ENCODE measurements at regions not wholly inside any gene's neighbourhood (a gene's known extent, or its start where the extent isn't known, plus 50 kb on each side); places are given as distances from the start of the nearest gene placed in this dataset.

DNA sequence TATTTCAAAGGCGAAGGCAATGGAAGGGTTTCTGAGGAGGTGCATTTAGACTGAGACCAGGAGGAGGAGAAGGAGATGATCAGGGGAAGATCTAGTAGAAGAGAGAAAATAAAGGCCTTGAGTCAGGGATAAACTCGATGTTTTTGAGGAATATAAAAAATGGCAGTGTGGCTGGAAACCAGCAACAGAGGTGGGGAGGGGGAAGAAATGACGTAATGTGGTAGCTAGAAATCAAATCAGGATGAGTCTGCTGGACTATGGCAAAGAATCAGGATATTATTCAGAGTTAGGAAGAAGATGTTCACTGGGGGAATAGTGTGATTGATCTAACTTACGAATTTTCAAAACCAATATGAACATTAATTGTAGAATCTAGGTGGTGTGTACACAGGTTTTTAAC lies 1673.9 kb upstream of the WWC1 start:
- no peaks in the 10 kb centered on the region for H3K27me3 ChIP-seq
- no peak overlapping the region for H3K4me2 ChIP-seq
- no peaks in the 10 kb centered on the region for H3K4me1 ChIP-seq (ENCODE audit: insufficient read depth)
- H3K79me2 ChIP-seq, result no peaks in the 10 kb centered on the region
- no peaks in the 10 kb centered on the region for H4K20me1 ChIP-seq (ENCODE audit: insufficient read depth, poor library complexity, severe bottlenecking)
- H3K9me2 ChIP-seq (replicated peaks; ENCODE audit: insufficient read depth), result no peaks in the 10 kb centered on the region
- H3K27ac ChIP-seq, result no peak overlapping the region
- WGBS (ENCODE audit: low lambda C conversion rate, missing lambda C conversion rate), result 97% methylated on average over 4 of the region's 4 CpGs
- no peaks in the 10 kb centered on the region for H3K9me3 ChIP-seq (ENCODE audit: low read depth)
- H2AFZ ChIP-seq, result no peak overlapping the region
- TF ChIP-seq, protein P1, sequence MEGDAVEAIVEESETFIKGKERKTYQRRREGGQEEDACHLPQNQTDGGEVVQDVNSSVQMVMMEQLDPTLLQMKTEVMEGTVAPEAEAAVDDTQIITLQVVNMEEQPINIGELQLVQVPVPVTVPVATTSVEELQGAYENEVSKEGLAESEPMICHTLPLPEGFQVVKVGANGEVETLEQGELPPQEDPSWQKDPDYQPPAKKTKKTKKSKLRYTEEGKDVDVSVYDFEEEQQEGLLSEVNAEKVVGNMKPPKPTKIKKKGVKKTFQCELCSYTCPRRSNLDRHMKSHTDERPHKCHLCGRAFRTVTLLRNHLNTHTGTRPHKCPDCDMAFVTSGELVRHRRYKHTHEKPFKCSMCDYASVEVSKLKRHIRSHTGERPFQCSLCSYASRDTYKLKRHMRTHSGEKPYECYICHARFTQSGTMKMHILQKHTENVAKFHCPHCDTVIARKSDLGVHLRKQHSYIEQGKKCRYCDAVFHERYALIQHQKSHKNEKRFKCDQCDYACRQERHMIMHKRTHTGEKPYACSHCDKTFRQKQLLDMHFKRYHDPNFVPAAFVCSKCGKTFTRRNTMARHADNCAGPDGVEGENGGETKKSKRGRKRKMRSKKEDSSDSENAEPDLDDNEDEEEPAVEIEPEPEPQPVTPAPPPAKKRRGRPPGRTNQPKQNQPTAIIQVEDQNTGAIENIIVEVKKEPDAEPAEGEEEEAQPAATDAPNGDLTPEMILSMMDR (IDR thresholded peaks at IDR 0.05; ENCODE audit: poor library complexity), result no peak
- TF ChIP-seq EZH2 (IDR thresholded peaks at IDR 0.05; ENCODE audit: borderline replicate concordance), result no peak
- TF ChIP-seq EZH2phosphoT487 (IDR thresholded peaks at IDR 0.05; ENCODE audit: low read depth, severe bottlenecking, unreplicated experiment), result no peak
- no peaks in the 10 kb centered on the region for H3K36me3 ChIP-seq (replicated peaks; ENCODE audit: insufficient read depth, low read depth)
- H3K4me3 ChIP-seq, result no peak overlapping the region
- no peak for DNase-seq (ENCODE audit: low spot score)

DNA sequence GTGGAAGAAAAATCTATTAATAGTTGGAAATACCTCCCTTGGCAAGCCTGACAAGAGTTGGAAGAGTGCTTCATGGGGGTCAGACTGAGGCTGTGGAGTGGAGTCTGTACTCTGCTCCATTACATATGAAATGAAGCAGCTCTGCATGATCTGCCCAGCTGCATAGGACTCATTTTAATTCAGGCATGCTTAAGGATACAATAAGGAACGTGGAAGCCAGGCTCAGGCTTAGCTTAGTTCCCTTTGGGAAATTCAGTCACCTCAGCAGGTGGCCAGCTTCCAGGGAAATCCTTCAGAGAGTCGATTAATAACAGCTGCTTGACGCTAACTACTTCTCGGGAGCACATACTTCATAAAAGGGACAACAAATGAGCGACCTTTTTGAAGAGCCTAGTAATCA lies 1672.9 kb upstream of the WWC1 start:
- TF ChIP-seq, protein P1 (IDR thresholded peaks at IDR 0.05; ENCODE audit: poor library complexity), result no peak
- TF ChIP-seq EZH2phosphoT487 (IDR thresholded peaks at IDR 0.05; ENCODE audit: low read depth, severe bottlenecking, unreplicated experiment), result no peak
- no peak for TF ChIP-seq EZH2 (IDR thresholded peaks at IDR 0.05; ENCODE audit: borderline replicate concordance)
- Histone ChIP-seq H3K79me2 (no peaks in the 10 kb centered on the region), H2AFZ (no peak overlapping the region), H3K9me3 (ENCODE audit: low read depth) (no peaks in the 10 kb centered on the region), H3K27ac (no peak overlapping the region), H3K36me3 (replicated peaks; ENCODE audit: insufficient read depth, low read depth) (no peaks in the 10 kb centered on the region), H3K27me3 (no peaks in the 10 kb centered on the region), H3K4me3 (no peak overlapping the region), H3K4me1 (ENCODE audit: insufficient read depth) (no peaks in the 10 kb centered on the region), H3K9me2 (replicated peaks; ENCODE audit: insufficient read depth) (no peaks in the 10 kb centered on the region), H4K20me1 (ENCODE audit: insufficient read depth, poor library complexity, severe bottlenecking) (no peaks in the 10 kb centered on the region), H3K4me2 (no peak overlapping the region)
- WGBS (ENCODE audit: low lambda C conversion rate, missing lambda C conversion rate), result 70% methylated on average over 5 of the region's 5 CpGs
- DNase-seq (ENCODE audit: low spot score), result no peak

DNA sequence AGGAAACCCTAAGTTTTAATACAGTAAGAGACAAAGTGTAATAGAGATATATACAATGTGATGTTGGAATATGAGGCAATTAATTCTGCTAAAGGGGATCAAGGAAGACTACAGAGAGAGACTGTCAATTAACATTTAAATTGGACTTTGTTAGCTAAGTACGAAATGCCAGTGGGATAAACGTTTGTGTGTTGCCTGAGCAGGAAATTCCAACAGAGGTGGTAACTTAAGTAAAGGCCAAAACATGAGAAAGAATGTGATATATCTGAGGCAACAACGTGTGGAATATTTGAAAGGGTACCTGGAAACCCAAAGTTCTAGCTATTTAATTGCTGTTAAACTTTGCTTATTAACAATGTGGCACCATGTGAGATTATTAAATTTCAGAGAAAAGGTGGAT lies 1666.9 kb upstream of the WWC1 start:
- no peak overlapping the region for H2AFZ ChIP-seq
- H3K9me3 ChIP-seq (ENCODE audit: low read depth), result no peaks in the 10 kb centered on the region
- H3K4me3 ChIP-seq, result no peak overlapping the region
- H3K36me3 ChIP-seq (replicated peaks; ENCODE audit: insufficient read depth, low read depth), result no peaks in the 10 kb centered on the region
- H3K4me1 ChIP-seq (ENCODE audit: insufficient read depth), result no peaks in the 10 kb centered on the region
- peak overlapping the region; percentile 14 for H3K27ac ChIP-seq
- H3K27me3 ChIP-seq, result no peaks in the 10 kb centered on the region
- no peak for DNase-seq (ENCODE audit: low spot score)
- no peaks in the 10 kb centered on the region for H3K79me2 ChIP-seq
- TF ChIP-seq, protein P1 (IDR thresholded peaks at IDR 0.05; ENCODE audit: poor library complexity), result no peak
- TF ChIP-seq EZH2phosphoT487 (IDR thresholded peaks at IDR 0.05; ENCODE audit: low read depth, severe bottlenecking, unreplicated experiment) (no peak), EZH2 (IDR thresholded peaks at IDR 0.05; ENCODE audit: borderline replicate concordance) (no peak)
- H3K9me2 ChIP-seq (replicated peaks; ENCODE audit: insufficient read depth), result no peaks in the 10 kb centered on the region
- 21% methylated on average over 3 of the region's 3 CpGs for WGBS (ENCODE audit: low lambda C conversion rate, missing lambda C conversion rate)
- H4K20me1 ChIP-seq (ENCODE audit: insufficient read depth, poor library complexity, severe bottlenecking), result no peaks in the 10 kb centered on the region
- H3K4me2 ChIP-seq, result no peak overlapping the region

Data from hepatocyte (in vitro differentiated cells).